Epithelial cell of esophagus (primary cell): ENCODE measurements at regions not wholly inside any gene's neighbourhood (a gene's known extent, or its start where the extent isn't known, plus 50 kb on each side); places are given as distances from the start of the nearest gene placed in this dataset.

ENCODE experiments used
- DNase-seq: peaks from one replicate; pipeline ENCODE4 v3.0.0; 2010; ENCODE audit warnings: low read depth
- H3K4me3 ChIP-seq: 2 replicates; pipeline ENCODE4 v1.5.1; 2011; ENCODE audit warnings: mild to moderate bottlenecking, low read length, control low read depth
- TF ChIP-seq, protein P1 (sequence below): IDR thresholded peaks from 2 replicates; pipeline ENCODE4 v1.5.1; 2011; ENCODE audit warnings: low read depth, mild to moderate bottlenecking, low read length, control low read depth, inconsistent platforms; ENCODE audit not compliant: insufficient read depth; ENCODE audit errors: missing control alignments

DNA sequence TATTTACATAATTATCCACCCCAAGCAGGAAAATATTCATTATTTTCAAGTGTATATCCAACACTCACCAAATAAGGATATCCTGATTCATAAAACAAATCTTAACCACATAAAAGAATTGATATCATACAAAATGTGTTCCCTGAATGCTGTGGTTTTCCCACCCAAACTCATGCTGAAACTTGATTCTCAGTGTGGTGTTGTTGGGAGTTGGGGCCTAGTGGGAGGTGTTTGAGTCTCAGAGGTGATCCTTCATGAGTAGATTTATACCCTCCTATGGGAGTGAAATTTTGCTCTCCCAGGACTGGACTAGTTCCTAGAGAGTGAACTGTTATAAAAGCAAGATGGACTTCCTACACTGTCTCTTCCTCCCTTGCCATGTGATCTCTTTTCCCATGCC lies 1028.3 kb downstream of the SORCS1 start:
- H3K4me3 ChIP-seq: no peak overlapping the region
- TF ChIP-seq, protein P1, sequence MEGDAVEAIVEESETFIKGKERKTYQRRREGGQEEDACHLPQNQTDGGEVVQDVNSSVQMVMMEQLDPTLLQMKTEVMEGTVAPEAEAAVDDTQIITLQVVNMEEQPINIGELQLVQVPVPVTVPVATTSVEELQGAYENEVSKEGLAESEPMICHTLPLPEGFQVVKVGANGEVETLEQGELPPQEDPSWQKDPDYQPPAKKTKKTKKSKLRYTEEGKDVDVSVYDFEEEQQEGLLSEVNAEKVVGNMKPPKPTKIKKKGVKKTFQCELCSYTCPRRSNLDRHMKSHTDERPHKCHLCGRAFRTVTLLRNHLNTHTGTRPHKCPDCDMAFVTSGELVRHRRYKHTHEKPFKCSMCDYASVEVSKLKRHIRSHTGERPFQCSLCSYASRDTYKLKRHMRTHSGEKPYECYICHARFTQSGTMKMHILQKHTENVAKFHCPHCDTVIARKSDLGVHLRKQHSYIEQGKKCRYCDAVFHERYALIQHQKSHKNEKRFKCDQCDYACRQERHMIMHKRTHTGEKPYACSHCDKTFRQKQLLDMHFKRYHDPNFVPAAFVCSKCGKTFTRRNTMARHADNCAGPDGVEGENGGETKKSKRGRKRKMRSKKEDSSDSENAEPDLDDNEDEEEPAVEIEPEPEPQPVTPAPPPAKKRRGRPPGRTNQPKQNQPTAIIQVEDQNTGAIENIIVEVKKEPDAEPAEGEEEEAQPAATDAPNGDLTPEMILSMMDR: no peak
- DNase-seq: peak; percentile 54

DNA sequence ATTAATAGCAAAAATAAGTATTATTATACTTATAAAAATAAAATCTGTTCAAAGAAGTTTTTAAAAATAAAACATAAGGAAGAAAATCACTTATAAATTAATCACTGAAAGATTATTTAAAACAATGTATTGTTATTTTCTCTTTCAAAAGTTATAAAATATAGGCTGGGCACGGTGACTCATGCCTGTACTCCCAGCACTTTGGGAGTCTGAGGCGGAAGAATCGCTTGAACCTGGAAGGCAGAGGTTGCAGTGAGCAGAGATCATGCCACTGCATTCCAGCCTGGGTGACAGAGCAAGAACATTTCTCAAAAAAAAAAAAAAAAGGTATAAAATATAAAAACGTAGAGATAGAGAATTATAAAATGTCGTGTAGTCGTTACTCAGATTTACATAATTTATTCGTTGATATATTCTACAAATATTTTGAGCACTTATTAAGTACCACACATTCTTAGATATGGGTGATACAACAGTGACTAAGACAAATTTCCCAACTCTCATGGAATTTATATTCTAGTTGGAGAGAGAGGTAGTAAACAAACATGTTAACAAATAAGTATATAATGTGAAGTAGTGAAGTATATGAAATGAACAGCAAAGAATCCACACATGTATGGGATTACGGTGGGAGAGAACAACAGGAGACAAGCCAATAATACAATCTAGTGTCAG lies 1030.0 kb downstream of the SORCS1 start:
- DNase-seq: peak; percentile 52
- H3K4me3 ChIP-seq: no peak overlapping the region
- TF ChIP-seq, protein P1: no peak

DNA sequence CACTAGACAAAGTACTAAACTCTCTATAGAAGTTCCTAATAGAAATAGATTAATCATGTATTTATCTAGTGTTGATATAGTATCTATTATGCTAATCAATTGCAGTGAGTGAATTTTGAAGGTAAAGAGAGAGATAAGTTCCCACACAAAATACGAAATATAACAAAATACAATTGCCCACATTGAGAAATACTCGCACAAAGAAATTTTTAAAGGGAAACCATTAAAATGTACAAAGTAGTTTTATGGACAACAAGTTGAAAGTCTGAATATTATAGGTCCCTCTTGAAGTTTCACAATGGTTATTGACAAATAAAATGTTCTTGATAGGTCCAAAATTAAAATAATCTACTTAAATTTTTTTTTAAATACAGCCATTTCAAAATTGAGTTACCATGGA lies 1031.1 kb downstream of the SORCS1 start:
- TF ChIP-seq, protein P1: no peak
- H3K4me3 ChIP-seq: no peak overlapping the region
- DNase-seq: no peak

DNA sequence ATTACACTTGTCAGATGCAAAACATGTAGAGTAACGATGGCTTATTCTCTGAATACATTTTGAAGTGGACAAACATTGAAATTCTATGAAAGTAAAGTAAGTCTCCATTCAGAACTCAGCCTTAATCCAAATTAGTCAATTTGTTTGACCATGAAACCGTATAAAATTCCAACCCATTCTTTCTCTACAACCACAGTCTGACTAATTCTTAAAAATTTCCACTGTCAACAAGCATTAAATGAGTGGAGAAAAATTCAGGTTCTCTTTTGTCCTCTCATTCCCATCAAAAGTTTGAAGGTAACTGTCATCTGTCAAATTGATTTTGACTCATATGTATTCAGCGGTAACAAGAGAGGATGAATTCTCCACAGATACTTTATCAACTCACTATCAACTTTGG lies 1031.5 kb downstream of the SORCS1 start:
- TF ChIP-seq, protein P1: no peak
- no peak overlapping the region for H3K4me3 ChIP-seq
- no peak for DNase-seq

DNA sequence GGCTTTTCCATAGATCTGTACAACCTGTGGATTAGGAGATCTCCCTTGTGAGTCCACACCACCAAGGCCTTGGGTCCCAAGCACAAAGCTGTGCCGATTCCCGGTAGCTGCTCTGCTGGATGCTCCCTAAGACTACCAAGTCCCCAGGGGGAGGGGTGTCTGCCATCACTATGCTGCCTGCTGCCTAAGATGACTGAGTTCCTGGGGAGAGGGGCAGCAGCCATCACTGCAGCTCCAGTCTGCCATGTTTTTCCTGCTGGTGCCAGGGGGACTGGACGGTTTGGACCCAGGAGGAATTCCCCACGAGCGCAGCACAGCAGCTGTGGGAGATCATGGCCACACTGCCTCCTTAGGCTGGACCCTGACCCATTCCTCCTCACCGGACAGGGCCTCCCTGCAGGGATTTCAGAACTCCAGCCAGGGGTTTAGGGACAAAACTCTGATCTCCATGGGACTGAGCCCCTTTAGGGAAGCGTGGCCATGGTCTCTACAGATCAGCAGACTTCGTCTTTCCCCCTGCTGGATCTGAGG lies 1049.8 kb downstream of the SORCS1 start:
- TF ChIP-seq, protein P1: no peak
- H3K4me3 ChIP-seq: no peak overlapping the region

DNA sequence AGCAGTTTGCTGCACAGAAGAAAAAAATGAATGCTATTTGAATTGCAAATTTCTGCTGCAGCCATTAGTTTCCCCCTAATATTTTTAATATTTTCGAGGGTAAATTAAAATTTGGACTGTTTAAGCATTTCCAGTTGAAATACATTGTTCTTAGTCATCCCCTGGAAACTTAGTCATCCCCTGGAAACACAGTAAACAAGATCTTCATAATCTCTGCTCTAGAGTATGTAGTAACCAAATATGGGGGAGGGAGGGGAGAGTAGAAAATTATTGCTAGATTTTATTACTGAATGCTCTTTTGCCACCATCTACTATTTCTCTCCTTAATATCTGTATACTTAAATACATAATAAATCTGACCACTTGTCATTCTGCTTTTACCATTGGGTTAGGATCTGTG lies 1053.3 kb downstream of the SORCS1 start:
- no peak overlapping the region for H3K4me3 ChIP-seq
- TF ChIP-seq, protein P1: no peak
- DNase-seq: peak; percentile 56

More for the DNA sequence above, 1049.8 kb downstream of the SORCS1 start:
- DNase-seq: no peak

DNA sequence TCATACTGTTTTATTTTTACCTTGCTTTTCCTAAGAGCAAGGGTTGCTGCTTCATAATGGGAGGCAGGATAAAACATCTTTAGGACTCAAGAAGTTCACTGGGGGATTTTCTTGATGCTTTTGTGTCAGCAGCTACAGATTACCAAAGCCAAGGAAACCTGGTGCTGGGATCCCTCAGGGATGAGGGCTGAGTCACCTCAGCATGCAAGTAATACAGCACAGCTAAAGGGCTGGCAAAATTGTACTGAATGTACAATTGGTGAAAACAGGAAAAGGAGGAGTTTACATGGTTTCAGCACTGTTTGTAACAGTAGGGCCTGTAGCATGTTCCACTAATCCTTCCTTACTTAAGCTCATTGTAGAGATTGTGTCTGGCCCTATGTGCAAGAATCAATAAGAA lies 1056.8 kb downstream of the SORCS1 start:
- TF ChIP-seq, protein P1: no peak
- H3K4me3 ChIP-seq: no peak overlapping the region
- peak; percentile 54 for DNase-seq
